ENCODE measurements at regions not wholly inside any gene's neighbourhood (a gene's known extent, or its start where the extent isn't known, plus 50 kb on each side); places are given as distances from the start of the nearest gene placed in this dataset.
"Not testable (repeated sequence)": the region's sequence is repeated elsewhere in the genome, so short reads cannot be mapped to it uniquely, and the experiment has no call there.

DNA sequence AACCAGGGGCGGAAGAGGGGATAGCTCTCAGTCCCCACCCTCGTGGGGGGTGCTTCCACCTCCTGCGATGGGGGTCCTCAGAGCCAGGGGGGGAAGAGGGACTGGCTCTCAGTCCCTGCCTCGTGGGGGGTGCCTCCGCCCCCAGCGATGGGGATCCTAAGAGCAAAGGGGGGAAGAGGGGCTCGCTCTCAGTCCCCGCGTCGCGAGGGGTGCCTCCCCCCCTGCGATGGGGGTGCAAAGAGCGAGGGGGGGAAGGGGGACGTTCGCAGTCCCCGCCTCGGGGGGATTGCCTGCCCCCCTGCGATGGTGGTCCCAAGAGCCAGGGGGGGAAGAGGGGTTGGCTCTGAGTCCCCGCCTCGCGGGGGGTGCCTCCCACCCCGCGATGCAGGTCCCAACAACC is 159.9 kb downstream of the ATP6V0E2 start:
- TF ChIP-seq, protein P1, sequence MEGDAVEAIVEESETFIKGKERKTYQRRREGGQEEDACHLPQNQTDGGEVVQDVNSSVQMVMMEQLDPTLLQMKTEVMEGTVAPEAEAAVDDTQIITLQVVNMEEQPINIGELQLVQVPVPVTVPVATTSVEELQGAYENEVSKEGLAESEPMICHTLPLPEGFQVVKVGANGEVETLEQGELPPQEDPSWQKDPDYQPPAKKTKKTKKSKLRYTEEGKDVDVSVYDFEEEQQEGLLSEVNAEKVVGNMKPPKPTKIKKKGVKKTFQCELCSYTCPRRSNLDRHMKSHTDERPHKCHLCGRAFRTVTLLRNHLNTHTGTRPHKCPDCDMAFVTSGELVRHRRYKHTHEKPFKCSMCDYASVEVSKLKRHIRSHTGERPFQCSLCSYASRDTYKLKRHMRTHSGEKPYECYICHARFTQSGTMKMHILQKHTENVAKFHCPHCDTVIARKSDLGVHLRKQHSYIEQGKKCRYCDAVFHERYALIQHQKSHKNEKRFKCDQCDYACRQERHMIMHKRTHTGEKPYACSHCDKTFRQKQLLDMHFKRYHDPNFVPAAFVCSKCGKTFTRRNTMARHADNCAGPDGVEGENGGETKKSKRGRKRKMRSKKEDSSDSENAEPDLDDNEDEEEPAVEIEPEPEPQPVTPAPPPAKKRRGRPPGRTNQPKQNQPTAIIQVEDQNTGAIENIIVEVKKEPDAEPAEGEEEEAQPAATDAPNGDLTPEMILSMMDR (conservative IDR thresholded peaks at IDR 0.05; ENCODE audit: low read length), result not testable (repeated sequence)
- not testable (repeated sequence) for TF ChIP-seq EZH2phosphoT487 (IDR thresholded peaks at IDR 0.05; ENCODE audit: borderline replicate concordance)
